HG03060 (cell line): ENCODE measurements at regions not wholly inside any gene's neighbourhood (a gene's known extent, or its start where the extent isn't known, plus 50 kb on each side); places are given as distances from the start of the nearest gene placed in this dataset.

Source experiments
- ATAC-seq: cut with Tn5 transposase; IDR thresholded peaks from one replicate; pipeline ENCODE4 v1.9.1; 2021; ENCODE audit warnings: low read depth, moderate number of reproducible peaks; ENCODE audit not compliant: unreplicated experiment

DNA sequence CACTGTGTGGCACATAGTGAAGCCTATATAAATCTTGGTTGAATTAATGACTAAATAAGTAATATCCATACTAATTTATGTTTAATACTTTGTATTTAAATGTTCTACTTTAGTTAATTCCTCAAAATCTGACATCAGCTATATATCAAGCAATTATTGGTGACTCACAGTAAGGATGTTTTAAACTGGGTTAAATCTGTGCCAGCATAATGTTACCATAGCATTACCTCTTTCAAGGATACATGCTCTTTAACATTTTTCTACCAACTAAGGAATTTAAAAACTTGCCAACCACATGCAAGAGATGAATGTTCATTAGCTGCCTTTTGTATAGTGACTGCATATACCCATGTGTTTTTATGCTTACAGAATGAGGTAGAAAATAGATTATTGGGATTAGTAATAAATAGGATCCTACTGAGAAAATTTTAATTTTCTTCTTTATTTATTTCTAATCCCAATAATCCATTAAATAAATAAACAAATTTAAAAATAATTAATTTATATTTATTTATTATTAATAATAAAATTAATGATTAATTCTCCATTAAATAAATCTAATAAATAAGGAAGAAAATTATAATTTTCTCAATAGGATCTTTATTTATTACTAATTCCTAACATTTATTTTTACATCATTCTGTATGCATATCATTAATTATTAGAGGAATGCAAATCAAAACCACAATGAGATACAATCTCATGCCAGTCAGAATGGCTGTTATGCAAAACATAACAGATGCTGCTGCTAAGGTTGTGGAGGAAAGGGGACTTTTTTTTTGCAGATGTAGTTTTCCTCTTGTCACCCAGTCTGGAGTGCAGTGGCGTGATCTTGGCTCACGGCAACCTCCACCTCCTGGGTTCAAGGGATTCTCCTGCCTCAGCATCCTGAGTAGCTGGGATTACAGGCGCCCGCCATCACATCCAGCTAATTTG, 410.7 kb upstream of the DSEL start:
- no peak for ATAC-seq

DNA sequence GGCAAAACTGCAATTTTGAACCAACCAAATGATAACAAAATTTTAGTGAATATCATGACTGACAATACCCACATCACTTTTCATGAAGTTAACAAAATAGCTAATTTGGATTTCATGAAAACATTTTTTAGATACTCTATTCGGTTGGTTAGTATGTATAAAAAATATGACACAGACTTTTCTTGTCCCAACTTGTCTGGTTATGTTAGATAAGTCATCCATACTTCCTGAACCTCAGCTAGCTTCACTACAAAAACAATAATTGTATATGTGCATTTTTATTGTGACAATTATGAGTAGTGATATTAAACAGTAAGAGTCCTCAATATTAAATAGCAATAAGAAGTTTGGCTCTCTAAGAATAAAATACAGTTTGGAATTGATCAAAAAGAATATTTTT, 408.1 kb upstream of the DSEL start:
- no peak for ATAC-seq

DNA sequence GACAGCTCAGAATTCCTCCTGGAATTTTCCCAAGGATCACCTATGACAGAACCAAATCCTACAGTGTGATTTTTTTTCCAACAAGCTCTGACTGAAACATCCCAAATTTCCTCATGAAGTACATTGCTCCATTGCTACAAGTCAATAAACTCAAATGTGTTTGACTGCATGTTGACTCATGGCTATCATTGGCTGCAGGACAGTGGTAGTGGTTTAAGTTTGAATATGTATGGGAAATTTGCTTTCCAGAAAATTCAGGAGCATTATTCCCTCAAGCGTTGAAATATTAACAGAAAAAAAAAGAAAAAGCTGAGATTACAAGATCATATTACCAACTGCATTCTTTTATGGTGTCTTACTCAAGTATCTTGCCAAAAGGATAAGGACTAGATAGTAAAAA, 402.8 kb upstream of the DSEL start:
- no peak for ATAC-seq

DNA sequence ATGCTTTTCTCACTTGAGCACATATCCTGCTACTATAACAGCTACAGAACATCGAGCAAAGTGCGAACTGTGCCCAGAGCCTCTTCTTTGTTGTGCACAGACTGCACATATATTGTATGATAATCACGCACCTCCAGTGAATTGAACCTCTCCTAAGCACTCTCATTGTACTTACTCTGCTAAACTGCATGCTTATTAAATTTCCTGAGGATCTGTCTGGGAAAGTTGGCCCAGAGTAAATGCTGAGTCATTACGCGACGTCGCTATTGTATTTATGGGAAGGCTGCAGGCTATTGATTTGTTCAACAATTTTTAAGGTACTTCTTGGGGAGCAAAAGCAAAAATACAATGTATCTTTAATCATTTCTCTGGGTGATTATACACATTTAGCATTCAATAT, 399.6 kb upstream of the DSEL start:
- no peak for ATAC-seq

DNA sequence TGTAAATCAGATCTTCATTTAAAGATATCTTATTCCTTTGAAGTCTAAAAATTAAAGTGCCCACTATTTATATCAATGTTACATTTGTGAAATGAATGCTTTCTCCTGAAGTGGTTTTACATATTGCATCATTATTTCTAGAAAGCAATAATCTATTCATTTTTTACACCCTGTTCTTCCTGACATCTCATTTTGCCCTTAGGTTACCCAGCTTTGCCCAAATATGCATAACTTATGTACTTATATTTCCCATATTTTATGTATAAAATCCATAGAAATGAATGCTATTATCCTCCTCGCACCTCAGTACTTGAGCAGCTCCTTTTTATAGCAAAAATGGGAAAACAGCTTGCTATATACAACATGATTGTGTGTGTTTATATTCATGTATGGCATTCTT, 396.5 kb upstream of the DSEL start:
- no peak for ATAC-seq

DNA sequence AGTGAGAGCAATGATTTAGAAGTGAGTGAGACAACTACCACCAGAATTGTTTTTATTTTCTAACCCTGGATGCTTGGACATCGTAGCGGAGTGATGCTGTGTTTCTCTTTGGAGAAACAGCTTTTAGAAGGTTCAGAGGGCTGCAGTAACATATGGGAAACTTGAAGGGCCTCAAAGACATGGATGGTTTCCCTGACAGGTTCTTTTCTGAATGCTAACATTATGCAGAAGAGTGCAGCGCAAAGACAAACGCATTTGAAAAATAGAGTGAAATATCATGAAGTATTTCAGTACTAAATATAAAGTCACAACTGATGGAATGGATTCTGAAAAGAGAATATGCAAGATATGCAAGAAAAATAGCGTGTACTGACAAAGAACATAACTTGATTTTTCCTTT, 385.1 kb upstream of the DSEL start:
- ATAC-seq, result no peak

DNA sequence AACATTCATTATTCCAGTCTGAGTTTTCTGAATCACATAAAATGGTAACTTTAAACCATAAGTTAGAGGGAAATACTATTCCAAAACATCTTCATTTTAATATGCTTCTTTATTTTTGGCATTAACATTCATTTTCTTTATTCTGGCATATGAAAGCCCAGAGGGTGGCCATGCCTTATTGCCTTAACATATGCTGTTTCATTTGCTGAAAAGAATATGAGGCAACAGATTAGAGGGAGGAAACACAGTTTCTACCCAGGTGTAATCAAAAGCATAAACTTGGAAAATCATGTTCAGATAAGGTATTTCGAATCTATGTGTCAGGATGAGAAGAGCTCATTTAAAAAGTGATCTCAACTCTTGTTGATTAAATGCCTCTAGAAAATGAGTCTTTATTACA, 379.9 kb upstream of the DSEL start:
- no peak for ATAC-seq

DNA sequence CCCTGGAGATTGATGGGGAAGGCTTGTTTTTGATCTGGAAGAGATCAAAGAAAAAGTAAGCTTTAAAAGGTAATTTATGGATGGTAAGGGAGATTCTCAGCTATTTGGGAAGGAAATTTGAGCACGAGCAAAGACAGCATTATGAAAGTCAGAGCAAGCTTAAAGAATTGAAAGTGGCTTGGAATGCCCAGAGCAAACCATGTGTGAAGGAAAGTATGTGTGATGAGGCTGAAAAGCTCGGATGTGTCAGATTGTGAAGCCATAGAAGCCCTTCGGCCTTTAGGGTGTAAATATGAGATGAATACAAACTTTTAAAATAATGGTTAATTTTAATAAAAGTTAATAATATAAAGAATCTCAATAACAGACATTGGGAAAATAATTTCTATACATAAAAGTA, 377.4 kb upstream of the DSEL start:
- no peak for ATAC-seq

DNA sequence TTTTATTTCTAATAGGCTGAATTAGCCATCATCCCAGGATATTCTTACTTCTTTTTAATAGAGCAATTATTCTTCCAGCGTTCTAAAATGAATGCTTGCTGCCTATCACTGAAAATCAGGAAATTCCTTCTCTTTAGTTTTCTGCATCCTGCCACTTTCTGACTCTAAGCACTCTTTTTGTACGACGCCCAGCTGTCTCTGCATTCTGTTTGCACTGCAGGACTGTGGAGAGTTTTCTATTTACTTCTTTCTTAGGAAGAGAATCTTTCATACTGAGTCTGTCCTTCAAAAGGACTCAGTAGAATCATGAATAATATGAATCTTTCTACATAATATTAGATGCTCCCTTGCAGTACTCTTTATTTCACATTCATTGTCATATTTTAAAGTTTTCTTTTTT, 360.4 kb upstream of the DSEL start:
- no peak for ATAC-seq

DNA sequence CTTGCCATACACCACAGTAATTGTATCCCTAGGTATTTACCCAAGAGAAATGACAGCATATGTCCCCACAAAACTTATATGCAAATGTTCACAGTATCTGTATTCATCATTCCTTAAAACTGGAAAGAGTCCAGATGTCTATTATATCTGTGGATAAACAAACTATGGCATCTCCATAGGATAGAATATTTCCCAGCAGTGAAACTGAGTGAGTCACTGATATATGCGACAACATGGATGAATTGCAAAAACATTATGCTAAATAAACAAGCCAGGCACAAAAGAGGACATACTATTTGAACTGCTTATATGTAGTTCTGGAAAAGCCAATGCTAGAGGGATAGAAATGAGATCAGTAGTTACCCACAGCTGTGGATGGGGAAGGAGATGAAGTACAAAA, 359.4 kb upstream of the DSEL start:
- no peak for ATAC-seq

DNA sequence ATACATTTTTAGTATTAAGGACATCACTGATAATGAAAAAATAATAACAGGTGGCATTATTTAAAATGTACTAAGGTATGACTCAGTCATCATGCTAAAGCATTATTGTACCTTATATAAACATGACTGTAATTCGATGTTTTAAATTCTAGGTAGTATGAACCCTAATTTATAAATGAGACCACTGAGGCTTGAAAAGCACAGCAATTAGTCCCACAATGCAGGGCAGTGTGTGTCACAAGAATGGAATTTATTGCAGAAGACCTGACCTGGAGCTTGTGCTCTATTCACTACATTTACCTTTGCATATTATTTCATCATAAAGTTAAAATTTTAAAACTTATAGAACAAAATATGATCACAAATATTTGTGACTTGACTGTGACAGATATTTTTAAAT, 358.5 kb upstream of the DSEL start:
- no peak for ATAC-seq

DNA sequence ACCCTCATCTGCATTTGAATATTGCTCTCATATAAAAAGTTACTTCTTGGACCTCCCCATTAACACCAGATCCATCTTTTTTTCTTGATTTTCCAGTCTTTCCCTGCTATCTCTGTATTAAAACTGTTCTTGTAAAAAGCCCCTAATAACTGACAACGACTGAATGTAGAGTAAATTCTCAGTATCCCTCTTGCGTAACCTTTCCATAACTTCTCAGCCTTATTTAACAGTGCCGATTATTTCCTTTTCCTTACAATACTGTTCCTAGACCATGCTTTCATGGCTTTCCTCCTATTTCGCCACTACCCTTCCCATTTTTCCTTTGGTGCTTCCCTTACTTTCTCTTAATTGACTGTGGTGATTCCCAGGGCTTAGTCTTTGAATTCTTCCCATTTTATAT, 348.9 kb upstream of the DSEL start:
- no peak for ATAC-seq

DNA sequence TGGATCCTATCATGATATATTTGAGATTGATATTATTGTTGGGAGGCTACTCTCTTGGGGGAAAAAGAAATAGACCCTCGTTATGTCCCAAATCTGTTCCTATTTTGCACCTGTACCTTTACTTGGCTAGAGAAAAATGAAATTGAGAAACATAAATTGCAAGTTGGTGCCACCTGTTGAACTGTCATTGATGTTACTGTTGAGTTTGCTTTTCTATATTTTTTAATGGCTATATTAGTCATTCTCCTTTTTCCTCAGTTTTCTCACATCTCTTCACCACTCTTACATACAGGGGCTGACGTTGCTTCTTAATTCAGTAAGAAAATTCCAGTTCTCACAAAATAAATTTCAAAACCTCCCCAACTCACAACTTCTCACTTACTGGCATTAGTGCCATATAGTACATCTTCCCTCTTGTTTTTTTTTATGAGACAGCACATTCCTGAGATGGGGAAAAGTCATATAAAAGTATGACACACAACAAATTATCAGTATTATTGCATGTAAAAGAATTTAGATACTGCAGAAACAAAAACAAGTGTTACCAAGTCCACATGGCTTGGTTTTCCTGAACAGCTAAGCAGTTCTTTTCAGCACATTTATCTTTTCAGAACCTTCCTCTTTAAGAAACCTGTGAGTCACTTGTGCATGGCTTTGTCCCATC, 348.3 kb upstream of the DSEL start:
- ATAC-seq, result no peak

DNA sequence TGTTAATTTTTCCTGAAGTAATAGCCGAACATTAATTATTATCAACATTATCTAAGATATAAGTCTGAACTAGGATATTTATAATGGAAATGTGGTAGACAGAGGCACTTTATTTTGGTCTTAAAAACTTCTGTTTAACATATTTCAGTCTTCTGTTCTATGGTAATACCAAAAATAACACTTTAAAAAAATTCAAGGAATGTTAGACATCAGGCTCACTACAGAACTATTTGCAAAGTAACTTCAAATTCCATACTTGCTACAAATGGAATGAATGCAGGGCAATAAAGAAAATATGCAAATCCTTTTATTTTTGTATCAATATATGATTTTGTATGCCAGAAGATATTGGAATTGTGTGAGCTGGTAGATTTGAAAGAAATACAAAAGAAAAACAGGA, 345.5 kb upstream of the DSEL start:
- no peak for ATAC-seq

DNA sequence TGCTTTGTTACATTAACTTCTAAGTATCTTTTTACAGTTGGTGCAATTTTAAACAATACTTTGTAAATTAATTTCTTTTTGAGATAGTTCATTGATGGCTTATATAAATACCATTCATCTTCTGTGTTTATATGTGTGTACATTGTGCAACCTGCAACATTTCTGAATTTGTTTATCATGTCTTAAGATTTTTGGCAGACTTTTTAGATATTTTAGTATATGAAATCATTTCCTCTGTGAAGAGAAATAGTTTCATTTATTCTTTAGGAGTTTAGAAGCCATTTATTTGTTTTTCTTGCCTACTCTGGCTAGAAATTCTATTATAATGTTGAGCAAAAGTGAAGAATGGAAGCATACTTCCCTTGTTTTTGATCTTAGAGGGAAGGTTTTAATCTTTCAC, 337.8 kb upstream of the DSEL start:
- ATAC-seq, result no peak

DNA sequence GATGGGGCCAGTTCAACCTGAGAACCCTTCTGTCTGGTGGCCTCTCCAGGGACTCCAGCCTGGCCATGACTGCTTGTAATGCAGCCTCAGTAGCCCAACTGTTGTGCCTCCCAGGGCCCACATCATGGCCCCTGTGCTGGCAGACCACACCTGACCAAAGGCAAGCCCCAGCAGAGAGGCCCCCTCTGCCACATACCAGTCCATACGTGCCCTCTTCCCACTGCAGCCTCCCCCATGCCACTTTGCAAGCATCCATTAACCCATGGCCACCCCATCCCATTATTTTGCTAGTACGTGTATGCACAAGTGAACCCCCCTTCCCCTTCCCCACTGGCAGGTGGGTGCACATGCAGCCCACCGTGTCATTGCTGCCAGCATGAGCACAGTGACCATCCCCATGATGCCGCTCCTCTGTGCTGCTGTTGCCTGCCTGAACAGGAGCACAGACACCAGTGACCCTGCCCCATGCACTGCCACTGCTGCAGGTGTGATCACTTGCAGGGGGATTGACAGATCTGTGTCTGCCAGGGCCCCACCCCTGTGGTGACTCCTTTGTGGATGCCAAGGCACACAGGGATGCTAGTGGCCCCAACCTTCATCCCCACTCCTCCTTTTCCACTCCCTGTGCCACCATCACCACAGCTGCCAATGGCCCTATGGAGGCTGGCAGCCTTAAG, 330.0 kb upstream of the DSEL start:
- ATAC-seq, result no peak

DNA sequence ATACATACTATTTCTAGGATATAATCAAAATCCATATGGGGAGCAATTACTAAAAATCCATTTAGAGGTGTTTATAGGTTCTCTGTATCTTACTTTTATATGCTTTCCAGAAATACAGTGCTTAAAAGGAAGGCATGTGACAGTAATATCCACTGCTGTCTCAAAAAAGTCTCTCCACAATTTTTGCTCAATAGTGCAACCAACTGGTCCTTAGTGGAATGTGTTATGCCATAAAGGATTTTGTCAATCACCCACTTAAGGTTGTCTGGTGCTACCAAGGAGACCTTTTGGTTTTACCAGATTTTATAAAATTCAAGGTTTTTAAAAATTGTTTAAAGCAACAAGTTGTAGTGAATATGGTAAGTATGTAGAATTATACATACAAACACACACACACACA, 328.5 kb upstream of the DSEL start:
- no peak for ATAC-seq

DNA sequence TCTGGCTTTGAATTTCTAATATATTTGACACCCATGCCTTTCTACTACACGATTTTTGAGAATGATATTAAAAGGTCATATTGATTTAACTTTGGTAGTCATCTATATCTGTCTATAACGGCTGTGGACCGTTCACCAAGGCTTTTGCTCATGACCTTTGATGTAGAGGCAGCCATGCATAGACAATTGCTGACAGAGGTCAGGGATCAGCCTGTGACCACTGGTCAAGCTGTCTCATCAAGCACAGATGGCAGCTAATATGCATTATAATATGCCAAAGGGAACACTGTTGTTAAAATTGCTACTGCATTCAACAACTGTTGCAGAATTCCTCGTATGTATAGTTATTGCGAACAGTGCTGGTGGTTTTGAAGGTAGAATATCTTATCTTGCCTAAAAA, 323.9 kb upstream of the DSEL start:
- no peak for ATAC-seq

DNA sequence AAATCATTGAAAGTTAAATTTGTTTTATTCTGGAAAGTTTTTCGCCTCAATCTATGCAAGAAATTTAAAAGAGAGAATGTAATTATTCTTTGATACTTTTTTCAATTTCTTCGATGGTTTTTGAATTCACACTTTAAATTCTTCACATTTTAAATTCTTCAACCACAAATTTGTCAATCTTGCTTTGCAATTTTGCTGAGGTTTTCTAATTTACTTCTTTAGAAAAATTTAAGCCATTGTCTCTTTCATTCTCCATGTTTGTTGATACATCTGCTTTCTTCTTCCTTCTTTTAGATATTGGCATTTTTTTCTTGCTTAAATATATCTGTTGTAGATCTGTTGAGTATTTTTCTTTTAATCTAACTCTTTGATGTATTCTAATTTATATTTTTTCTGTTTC, 301.9 kb upstream of the DSEL start:
- ATAC-seq, result no peak

DNA sequence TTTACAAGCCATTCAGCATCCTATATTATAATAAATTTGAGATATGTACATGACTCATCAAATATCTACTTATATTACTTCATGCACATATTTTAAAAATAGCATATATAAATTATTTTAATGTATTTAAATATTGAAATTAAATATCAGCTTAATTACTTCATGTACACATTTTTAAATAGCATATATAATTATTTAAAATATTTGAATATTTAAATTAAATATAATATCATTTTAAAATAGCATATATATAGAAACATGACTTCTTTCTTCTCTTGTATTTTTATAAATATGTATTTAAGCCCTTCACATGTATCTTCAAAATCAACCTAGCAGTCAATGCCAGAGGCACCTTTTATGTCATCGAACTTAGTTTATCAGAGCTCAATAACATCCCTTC, 298.8 kb upstream of the DSEL start:
- no peak for ATAC-seq

DNA sequence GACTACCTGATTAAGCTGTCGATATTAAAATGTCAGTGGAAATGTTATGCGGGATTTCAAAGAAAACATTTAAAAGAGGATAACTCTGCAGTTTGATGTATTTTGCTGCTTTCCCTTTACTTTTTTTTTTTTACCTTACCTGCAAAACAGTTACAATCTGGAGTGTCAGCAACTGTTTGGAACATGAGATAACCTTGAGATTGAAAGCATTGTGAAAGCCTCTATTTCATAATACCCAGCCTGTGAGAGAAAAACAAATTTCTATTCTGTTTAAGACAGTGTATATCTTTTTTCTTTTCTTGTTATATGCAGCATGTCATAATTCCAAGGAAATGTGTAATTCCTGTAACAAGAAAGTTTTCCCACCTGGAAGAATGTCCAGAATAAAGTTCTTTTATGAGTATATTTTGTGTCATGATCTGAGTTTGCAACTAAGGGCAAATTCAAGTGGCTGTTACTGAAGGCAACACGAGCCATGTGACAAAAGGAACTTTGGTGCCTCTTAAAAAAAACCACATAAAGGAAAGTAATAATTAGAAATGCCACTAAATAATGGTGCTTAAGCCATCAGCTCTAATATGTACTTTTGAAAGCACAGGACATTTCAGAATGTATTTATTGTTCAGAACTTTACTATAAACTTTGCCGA, 297.0 kb upstream of the DSEL start:
- ATAC-seq, result no peak
